GM19397 (cell line): ENCODE measurements at regions not wholly inside any gene's neighbourhood (a gene's known extent, or its start where the extent isn't known, plus 50 kb on each side); places are given as distances from the start of the nearest gene placed in this dataset.

Source experiments
- ATAC-seq: cut with Tn5 transposase; IDR thresholded peaks from one replicate; pipeline ENCODE4 v1.9.1; 2021; ENCODE audit warnings: mild to moderate bottlenecking, moderate library complexity; ENCODE audit not compliant: unreplicated experiment

DNA sequence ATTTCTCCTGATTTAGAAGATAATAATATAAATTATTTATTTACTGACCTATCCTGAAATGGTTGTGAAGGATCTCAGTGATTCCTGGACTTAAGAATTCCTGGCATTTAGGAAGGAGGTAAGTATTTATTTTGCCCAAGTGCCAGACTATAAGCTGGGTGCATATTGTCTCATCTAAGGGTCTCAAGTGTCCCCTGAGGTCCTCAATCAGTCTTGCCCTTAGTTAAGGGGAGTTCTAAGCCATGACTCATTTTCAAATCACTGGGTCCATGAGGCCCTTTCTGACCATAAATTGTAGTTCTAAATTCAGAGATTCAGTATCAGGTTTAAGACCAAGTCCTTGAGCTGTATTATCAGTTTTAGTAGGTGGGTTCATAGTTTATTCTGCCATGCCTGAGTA, 251.6 kb upstream of the MEOX2 start:
- no peak for ATAC-seq

DNA sequence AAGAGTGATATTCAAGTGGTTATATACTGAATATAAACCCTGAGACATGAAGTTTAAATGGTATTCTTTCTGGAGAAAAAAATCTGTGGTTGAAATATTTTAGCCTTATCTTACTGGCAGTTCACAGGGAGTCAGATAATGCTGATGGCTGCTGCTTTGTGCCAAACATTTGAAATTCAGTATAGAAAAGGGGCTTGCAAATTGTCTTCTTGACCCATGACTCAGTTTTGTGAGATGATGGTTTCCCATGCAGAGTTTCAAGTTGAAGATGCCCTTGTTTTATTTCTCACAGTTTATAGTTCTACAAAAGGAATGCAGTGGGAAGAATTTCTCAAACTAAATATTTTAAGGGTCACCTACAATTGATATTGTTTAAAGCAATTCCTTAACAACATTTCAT, 251.1 kb upstream of the MEOX2 start:
- no peak for ATAC-seq

DNA sequence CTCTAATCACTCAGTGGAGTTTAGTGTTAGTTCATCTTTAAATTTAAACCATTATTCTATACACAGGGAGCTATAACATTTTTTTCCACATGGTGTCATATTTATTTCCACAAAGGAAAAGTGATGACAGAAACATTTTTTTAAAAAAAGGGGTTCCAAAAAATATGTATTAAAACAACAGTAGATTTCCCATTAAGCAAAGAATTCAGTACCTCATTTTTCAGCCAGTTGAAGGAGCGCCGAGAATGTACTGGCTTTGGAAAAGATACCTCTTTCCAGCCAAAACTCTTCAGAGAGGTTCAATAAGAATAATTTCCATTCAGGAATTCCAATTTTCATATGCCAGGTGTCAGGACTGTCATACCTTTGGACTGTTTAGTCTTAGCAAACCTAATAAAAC, 250.5 kb upstream of the MEOX2 start:
- no peak for ATAC-seq

DNA sequence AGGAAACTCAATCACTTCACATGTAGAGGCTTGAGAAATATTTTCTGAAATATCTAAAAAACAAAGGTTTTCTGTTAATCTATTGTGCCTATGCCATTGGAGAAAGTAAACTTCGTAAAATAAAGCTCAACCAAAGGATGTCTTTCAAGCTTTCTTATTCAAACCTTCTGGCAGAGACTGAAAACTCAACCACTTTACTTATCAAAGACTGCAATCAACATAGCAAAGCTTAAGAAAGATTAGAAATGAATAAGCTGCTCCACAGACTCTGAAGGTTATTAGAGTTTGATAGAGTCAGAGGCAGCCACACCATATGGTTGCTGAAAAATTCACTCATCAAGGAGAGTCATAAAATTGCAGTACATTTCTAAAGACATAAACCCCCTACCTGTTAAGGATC, 245.8 kb upstream of the MEOX2 start:
- ATAC-seq: no peak

DNA sequence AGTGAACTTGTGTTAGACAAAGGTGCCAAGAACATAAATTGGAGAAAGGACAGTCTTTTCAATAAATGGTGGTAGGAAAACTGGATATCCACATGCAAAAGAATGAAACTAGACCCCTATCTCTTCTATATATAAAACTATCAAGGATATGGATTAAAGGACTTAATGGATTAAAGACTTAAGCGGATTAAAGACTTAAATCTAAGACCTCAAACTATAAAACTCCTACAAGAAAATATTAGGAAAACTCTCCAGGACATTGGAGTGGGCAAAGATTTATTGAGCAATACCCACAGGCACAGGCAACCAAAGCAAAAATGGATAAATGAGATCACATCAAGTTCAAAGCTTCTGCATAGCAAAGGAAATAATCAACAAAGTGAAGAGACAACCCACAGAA, 242.9 kb upstream of the MEOX2 start:
- ATAC-seq: no peak

DNA sequence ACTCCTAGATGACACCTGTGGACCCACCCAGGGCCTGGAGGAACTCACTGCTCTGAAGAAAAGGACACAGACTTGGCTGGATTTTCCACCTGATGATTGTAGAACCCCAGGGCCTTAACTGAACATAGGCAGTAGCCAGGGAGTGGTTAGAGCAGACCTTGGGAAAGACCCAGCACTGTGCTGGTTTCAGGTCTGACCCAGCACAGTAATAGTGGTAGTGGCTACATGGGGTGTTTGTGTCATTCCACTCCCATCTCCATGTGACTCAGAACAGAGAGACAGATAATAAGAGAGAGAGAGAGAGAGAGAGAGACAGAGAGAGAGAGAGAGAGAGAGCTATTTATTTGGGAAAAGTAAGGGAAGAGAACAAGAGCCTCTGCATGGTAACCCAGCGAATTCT, 239.1 kb upstream of the MEOX2 start:
- ATAC-seq: no peak

DNA sequence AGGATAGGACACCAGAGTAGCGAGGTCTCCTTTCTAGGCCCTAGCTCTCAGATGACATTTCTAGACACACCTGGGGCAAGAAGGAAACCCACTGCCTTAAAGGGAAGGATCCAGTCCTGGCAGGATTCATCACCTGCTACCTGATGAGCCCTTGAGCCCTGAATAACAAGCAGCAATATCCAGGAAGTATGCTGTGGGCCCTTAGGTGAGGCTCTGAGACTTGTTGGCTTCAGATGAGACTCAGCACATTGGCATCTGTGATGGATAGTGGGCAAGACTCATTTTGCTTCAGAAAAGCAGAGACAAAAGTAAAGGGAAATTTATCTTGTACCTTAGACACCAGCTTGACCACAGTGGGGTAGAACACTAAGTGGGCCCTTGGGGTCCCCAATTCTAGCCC, 238.4 kb upstream of the MEOX2 start:
- ATAC-seq: no peak

DNA sequence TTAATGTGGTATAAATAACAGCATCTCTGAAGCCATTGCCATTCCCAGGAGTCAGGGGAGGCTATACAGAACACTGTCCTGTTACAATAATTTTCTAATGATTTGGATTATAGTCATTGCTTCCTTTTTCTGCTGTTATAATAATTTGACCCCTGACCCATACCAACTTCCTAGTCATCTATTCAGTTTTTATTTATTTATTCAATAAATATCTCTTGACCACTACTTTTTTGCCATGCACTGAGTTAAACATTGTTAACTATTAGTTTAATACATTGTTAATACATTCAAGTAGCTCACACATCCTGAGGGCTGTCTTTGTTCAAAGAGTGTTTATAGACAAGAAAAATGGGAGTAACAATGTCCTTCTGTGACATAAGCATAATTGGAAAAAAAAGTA, 235.5 kb upstream of the MEOX2 start:
- no peak for ATAC-seq

DNA sequence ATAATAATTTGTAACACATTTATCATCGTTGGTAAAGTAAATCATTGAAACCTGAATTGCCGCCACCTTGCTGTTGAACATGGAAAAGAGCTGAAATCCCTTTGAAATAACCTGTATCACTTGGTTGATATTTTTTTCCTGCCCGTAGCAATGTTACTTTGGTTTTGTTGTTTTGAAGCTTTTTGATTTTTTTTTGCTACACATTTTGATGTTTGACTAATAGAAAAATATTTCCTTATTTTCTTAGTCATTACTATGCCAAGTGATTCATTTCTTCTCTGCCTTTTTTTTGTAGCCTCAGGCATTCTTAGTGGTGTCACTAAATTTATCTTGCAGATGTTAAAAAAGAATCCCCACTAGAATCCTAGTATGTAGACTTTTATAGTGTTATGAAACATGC, 235.1 kb upstream of the MEOX2 start:
- no peak for ATAC-seq

DNA sequence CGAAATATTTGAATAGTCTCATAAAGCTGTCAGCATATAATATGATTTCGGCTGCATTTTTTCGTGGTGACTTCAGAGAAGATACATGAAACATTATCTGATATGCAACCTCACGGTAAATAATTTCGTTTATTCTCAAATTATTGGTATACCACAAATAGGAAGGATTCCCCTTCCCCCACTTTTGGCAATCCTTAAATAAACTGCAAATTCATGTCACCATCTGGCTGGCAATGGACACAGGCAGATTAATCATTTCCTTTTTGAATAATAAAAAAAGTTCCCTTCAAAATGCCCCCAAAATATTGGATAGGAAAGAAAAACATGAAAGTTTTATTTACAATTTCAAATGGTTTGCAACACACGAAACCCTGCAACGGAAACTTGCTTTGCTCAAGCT, 234.5 kb upstream of the MEOX2 start:
- ATAC-seq: no peak

DNA sequence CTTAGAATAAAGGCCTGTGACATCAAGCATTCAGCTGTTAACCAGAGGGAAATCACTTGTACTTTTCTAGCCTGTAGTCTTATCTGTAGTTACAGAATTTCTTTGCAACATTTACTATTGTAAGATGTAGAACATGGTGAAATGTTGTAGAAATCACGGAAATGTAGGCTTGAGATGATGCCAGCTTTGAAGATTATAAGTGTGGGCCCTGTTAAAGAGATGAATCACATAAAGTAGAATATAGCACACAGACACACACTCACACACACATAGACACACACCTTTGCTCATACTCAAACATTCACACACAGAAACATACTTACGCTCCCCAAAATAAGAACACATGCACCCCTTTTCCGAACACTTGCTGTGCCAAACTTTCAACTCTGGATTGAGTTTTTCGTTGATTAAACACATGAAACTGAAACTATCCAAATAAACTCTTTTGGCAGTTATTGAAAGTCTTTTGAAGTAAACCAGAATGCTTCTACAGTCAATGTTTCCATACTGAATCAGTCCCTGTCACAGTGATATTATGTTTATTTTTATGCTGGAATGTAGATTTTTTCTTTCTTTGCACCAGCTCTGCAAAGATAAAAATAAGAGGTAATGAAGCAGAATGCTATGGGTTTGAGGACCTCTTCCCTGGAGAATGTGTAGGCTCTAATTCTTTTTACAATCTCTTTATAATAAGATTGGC, 230.3 kb upstream of the MEOX2 start:
- ATAC-seq: no peak

DNA sequence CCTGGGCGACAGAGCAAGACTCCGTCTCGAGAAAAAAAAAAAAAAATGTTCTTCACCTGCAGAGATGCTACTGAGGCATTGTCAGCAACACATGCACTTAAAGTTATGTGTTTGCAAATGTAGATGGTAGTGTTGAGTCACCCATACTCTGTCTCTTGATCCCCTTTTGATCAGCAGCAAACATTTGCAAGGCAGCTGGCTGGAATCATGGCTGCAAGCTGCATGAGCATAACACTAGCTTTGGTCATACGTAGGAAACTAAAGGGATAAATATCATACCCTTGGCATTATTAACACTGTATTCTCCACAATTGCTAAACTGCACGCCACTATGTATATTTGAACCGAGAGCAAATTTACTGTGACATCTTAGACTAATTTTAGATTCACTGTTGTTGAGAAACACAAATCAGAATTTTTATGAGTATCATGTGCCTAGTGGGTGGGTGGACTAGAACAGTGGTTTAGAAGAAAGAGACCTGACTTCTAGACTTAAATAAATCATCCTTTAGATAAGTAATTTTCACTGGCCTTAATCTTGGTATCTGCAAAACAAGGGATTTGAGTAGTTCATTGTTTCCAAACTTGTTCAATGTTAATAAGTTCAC, 229.3 kb upstream of the MEOX2 start:
- no peak for ATAC-seq

DNA sequence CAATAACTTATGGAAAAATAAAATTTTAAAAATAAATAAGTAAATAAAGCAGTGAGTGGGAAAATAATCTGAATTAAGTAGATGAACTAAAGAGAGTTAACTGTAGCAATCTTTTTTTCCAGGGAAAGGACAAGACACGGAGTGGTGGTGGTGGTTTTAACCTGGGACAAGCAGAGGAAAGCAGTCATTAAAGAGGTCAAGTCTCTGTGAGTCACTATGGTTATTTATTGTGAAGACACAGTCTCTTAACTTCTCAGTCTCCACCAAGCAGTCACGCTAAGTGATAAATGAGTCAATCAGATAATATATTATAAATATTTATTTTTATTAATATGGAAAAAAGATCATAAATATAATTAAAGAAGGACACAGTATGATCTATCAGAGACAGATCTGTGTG, 228.1 kb upstream of the MEOX2 start:
- no peak for ATAC-seq

DNA sequence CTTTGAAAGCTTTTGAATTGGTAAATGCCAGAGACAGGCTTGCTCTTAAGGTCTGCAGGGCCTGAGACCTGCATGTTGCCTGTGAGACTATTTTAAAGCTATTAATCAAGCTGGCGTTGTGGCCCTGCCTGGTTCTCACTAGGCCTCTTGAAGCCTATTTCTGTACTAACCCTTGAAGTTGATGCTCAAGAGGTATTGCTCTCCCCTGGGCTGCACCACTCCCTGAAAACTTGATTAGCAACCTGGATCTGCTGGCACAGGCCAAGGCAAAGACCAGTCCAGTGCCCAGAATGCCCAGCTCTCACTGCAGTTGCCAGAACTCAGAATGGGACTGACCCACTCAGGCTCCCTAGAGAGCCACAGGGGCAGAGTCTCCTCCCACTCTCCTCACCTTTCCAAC, 220.0 kb upstream of the MEOX2 start:
- no peak for ATAC-seq

DNA sequence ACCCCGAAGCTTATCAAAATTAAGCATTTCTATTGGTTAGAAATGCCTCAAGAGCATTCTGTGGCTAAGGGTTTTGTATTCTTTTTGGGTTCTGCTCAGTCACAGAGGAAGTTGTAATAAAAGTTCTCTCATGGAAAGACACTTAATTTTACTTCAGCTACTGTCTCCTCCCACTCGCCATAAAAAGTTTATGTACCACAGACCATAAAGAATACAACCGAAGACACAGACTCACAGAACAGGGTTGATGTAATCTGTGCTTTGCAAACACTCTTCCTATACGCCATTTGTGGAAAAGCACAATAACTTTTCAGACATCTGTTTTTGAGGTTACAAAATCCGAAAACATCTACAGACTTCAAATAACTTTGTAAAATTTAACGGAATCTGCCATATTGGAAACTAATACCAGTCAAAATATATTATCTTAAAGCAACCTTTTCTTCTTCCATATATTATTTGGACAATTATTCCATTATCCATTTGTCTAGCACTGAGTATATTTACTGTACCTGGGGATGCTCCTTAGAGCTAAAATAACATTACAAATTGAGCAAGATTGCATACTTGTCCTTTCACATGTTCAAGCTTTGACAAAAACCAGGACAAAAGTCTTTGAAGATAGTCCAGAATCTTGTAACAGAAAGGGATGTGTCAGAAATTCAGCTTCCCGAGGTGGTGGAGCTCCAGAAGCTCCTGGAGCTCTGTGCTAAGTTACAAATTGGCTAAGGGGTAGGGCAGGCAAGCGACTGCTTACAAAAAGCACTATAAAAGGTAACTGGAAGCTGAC, 219.0 kb upstream of the MEOX2 start:
- no peak for ATAC-seq

DNA sequence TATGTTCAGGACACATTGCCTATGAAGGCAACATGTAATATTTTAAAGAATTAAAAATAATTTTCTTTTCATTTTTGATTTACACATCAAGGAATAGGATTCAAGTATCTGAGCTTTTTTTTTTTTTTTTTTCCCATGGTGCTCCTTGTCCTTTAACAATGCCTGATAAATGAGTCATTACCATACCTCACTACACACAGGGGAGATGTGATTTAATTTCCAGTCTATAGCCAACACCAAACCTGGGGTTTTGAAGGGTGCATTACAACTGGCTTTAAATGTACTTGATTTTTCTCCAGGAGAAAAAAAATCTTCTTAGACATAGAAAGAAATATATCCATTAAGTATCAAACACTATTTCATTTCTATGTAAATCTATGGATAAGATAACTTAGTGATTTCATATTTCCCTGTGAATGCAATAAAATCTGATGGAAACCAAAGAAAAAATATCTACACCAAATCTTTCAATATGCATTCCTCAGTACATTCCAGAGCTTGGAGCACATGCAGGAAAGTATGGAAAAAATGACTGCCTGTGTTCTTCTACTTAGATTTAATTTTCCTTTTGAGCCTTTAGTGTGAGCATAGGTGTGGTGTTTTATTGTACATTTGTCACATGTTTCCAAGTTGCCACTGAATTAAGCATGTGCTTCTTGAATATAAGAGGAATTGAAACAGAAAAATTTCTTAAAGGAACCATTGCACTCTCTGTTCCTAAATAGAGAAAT, 204.8 kb upstream of the MEOX2 start:
- no peak for ATAC-seq

DNA sequence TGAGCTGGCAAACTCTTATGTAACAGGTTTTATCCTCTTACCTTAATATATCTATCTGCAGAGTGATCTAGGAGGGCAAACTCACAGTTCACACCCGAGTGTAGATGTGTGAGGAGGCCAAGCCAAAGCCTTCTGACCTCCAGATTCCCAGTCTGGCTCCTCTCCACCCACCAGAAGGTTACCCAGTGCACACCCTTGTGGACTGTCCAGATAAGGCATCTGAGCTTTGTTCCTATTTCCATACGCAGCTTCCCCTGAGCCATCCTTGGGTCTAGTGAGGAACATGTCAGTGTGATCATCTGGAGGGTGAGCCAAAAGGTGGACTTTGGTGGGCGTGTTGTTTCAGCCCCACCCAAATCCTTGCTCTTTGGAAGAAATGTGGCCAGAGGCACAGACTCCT, 203.0 kb upstream of the MEOX2 start:
- ATAC-seq: no peak

DNA sequence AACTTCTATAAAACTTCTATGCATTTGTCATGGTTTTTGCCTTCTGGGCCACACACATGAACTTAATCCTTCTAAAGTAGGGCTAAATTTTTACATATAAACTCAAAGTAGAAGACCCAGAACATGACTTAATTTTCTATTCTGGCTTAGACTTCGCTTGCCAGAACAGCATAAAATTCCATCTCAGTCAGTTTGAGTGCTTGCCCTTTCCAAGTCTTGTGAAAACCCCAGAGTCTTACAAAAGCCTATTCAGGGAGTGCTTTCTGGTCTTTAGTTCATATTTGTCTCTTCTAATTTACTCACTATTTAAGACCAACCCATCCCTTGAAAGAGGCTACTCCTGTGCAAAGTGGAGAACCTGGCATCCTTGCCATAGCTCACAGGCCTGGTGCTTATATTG, 201.6 kb upstream of the MEOX2 start:
- ATAC-seq: no peak

DNA sequence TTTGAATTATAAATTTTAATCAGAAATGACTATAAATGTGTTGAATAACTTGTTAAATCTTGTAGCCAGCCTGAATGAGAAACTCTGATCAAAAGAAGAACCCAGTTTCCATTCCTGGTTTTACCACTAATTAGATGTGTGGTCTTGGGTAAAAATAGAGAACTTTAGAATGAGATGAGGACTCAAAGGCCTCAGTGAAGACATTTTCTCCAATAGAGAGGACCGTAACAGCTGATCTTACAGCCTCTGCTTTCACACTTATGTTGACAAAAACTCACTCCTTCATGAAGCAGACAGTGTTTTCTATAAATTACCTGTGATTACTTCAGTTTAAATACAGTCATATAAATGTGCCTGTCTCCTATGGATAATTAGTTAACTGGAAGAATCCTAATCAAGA, 200.1 kb upstream of the MEOX2 start:
- ATAC-seq: no peak

DNA sequence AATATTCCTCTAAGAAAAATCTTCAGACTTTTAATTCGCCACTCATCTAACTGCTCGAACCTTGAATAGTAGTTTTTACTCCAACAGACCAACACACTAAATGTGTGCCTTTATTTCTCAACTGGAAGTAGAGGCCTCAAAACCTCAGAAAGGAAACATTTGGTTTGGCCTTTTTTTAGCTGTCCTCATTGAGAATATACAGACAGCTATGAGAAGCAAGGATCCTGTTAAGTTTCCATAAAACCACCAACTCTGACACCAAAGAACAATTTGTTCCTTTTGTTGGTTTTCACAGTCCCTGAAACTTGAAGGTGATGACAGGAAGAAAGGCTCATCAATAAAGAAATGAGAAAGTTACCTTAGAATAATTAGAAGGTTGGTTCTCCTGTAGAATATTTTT, 199.2 kb upstream of the MEOX2 start:
- ATAC-seq: no peak

DNA sequence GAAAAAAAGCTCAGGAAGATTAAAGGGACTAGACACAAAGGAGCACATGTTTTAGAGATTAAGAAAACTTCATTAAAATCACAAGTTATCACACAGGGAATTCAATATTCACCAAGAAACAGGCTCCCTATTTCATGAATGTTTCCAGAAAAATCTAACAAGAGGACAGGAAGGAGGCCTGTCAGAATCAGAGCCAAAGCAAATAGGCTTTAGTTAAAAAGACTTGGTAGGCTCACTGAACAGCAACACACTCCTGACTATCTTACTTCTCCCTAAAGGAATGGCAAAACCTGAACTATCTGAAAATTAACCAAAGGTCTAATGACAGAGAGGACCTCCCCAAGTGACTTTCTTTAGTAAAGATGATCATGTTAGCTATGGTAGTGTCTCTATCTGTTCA, 188.3 kb upstream of the MEOX2 start:
- no peak for ATAC-seq

DNA sequence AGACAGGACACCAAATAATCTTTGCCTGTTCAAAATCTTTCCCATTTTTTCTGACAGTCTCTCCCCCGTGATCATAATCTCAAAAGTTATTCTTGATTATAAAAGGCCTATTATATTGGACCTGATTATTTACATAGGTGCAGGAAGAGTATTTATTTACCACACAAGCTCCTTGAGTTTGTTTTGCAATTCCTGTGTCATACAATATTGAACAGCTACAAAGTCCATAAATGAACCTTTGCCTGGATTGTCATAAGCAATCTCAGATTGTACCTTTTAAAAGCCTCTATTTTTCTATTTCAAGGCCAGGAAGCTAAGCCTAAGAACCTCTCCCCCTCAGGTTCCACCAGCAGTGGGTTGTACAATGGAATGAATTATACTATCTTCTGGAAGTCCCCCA, 183.9 kb upstream of the MEOX2 start:
- ATAC-seq: no peak
